Neural progenitor cell (in vitro differentiated cells): ENCODE measurements at regions not wholly inside any gene's neighbourhood (a gene's known extent, or its start where the extent isn't known, plus 50 kb on each side); places are given as distances from the start of the nearest gene placed in this dataset.

Experiments used
- DNase-seq: peaks from one replicate; pipeline ENCODE4 v3.0.0-alpha.2; 2016; ENCODE audit warnings: low spot score
- H2AFZ ChIP-seq: fragments of 200-600 bp; sonication (generic); replicated peaks from 2 replicates; pipeline ENCODE4 v1.6.1; 2016; ENCODE audit warnings: antibody characterized with exemption
- H3F3A ChIP-seq: fragments of 200-600 bp; sonication (generic); 2 replicates; pipeline ENCODE4 v1.6.1; 2016; ENCODE audit warnings: antibody characterized with exemption, low read depth
- H3K27ac ChIP-seq: fragments of 200-600 bp; sonication (generic); 2 replicates; pipeline ENCODE4 v1.5.1; 2016; ENCODE audit warnings: mild to moderate bottlenecking
- H3K27me3 ChIP-seq: fragments of 200-600 bp; sonication (generic); 2 replicates; pipeline ENCODE4 v1.6.1; 2016; ENCODE audit warnings: mild to moderate bottlenecking, moderate library complexity
- H3K36me3 ChIP-seq: fragments of 200-600 bp; sonication (generic); 2 replicates; pipeline ENCODE4 v1.5.1; 2016
- H3K4me1 ChIP-seq: fragments of 200-600 bp; sonication (generic); 2 replicates; pipeline ENCODE4 v1.6.1; 2016; ENCODE audit warnings: mixed run types
- H3K4me2 ChIP-seq: fragments of 200-600 bp; sonication (generic); 2 replicates; pipeline ENCODE4 v1.6.1; 2016
- H3K4me3 ChIP-seq: fragments of 200-600 bp; sonication (generic); 2 replicates; pipeline ENCODE4 v1.5.1; 2016
- H3K79me2 ChIP-seq: fragments of 200-600 bp; sonication (generic); 2 replicates; pipeline ENCODE4 v1.6.1; 2016; ENCODE audit warnings: low read depth
- H3K9ac ChIP-seq: fragments of 200-600 bp; sonication (generic); 2 replicates; pipeline ENCODE4 v1.6.1; 2016
- H3K9me3 ChIP-seq: fragments of 200-600 bp; sonication (generic); 2 replicates; pipeline ENCODE4 v1.5.1; 2016; ENCODE audit warnings: low read depth
- H4K20me1 ChIP-seq: fragments of 200-600 bp; sonication (generic); 2 replicates; pipeline ENCODE4 v1.6.1; 2016; ENCODE audit warnings: low read depth
- H3K27ac Mint-ChIP-seq: 3 replicates; pipeline ENCODE4 v1.8.0; 2021; ENCODE audit warnings: mixed read lengths
- H3K27me3 Mint-ChIP-seq: 2 replicates; pipeline ENCODE4 v1.8.0; 2022; ENCODE audit warnings: low read depth, mild to moderate bottlenecking, inconsistent platforms, moderate library complexity, mixed read lengths; ENCODE audit not compliant: insufficient read depth
- H3K36me3 Mint-ChIP-seq: 3 replicates; pipeline ENCODE4 v1.8.0; 2021; ENCODE audit warnings: mixed read lengths
- H3K4me1 Mint-ChIP-seq: 3 replicates; pipeline ENCODE4 v1.8.0; 2021; ENCODE audit warnings: mixed read lengths
- H3K4me3 Mint-ChIP-seq: 3 replicates; pipeline ENCODE4 v1.8.0; 2021; ENCODE audit warnings: mild to moderate bottlenecking, moderate library complexity, mixed read lengths
- H3K9me3 Mint-ChIP-seq: 3 replicates; pipeline ENCODE4 v1.8.0; 2020; ENCODE audit warnings: mixed read lengths
- CTCF ChIP-seq: fragments of 200-600 bp; sonication (generic); IDR thresholded peaks from 2 replicates; pipeline ENCODE4 v1.5.1; 2017; ENCODE audit warnings: antibody characterized with exemption, mild to moderate bottlenecking
- EZH2 ChIP-seq: fragments of 200-600 bp; sonication (generic); IDR thresholded peaks from 2 replicates; pipeline ENCODE4 v1.6.1; 2017; ENCODE audit warnings: antibody characterized with exemption, mild to moderate bottlenecking, moderate library complexity
- EZH2phosphoT487 ChIP-seq: fragments of 200-600 bp; sonication (generic); IDR thresholded peaks from 2 replicates; pipeline ENCODE4 v1.6.1; 2017; ENCODE audit warnings: antibody characterized with exemption

- no peaks in the 10 kb centered on the region for H3K27me3 ChIP-seq
- no peak for DNase-seq
- H3F3A ChIP-seq, result no peaks in the 10 kb centered on the region
- no peak overlapping the region for H3K4me2 ChIP-seq
- Mint-ChIP-seq H3K27me3 (peaks cover 2% of the 10 kb centered on the region), H3K36me3 (no peaks in the 10 kb centered on the region), H3K4me3 (no peak overlapping the region), H3K9me3 (no peaks in the 10 kb centered on the region), H3K4me1 (no peaks in the 10 kb centered on the region), H3K27ac (no peak overlapping the region)
- H3K27ac ChIP-seq, result no peak overlapping the region
- no peak overlapping the region for H2AFZ ChIP-seq
- no peaks in the 10 kb centered on the region for H3K4me1 ChIP-seq
- H3K79me2 ChIP-seq, result no peaks in the 10 kb centered on the region
- H3K4me3 ChIP-seq, result no peak overlapping the region
- H3K36me3 ChIP-seq, result no peaks in the 10 kb centered on the region
- H3K9me3 ChIP-seq, result no peaks in the 10 kb centered on the region
- TF ChIP-seq CTCF, result no peak
- no peaks in the 10 kb centered on the region for H4K20me1 ChIP-seq
- H3K9ac ChIP-seq, result no peak overlapping the region
Measured at GRCh38 chr11:37497326-37497725, 899.3 kb upstream of the RAG2 start.

- no peak overlapping the region for H3K4me2 ChIP-seq
- H3F3A ChIP-seq, result no peaks in the 10 kb centered on the region
- no peaks in the 10 kb centered on the region for H4K20me1 ChIP-seq
- Mint-ChIP-seq H3K27me3 (peaks cover 2% of the 10 kb centered on the region), H3K4me1 (no peaks in the 10 kb centered on the region), H3K4me3 (no peak overlapping the region), H3K36me3 (no peaks in the 10 kb centered on the region), H3K27ac (no peak overlapping the region), H3K9me3 (no peaks in the 10 kb centered on the region)
- H3K36me3 ChIP-seq, result no peaks in the 10 kb centered on the region
- no peak overlapping the region for H3K27ac ChIP-seq
- H2AFZ ChIP-seq, result no peak overlapping the region
- H3K9me3 ChIP-seq, result no peaks in the 10 kb centered on the region
- no peak for DNase-seq
- H3K79me2 ChIP-seq, result no peaks in the 10 kb centered on the region
- H3K4me1 ChIP-seq, result no peaks in the 10 kb centered on the region
- H3K9ac ChIP-seq, result no peak overlapping the region
- no peaks in the 10 kb centered on the region for H3K27me3 ChIP-seq
- no peak overlapping the region for H3K4me3 ChIP-seq
- TF ChIP-seq EZH2phosphoT487 (no peak), EZH2 (no peak), CTCF (no peak)
Measured at GRCh38 chr11:37496201-37496600, 898.2 kb upstream of the RAG2 start.

DNA sequence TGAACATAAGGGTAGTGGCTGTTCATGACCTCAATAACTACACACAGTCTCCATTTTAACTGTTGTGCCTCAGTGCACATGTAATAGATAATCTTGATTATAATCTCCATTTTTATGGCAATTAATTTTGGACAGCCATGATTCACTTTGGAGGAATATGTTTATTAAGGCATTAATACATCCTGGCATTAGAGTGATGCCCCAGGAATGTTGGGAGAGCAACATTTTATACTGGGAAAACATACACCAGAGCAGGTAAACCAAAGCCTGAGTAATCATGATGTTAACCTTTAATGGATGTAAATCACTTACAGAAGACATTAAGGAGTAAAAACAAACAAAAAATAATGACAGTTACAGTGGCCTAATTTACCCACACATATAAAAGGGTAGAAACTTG, 886.3 kb upstream of the RAG2 start:
- H3K4me3 Mint-ChIP-seq, result no peak overlapping the region
- no peak overlapping the region for H3K9ac ChIP-seq
- H3K27me3 Mint-ChIP-seq, result no peaks in the 10 kb centered on the region
- no peaks in the 10 kb centered on the region for H3K27me3 ChIP-seq
- no peaks in the 10 kb centered on the region for H3K9me3 ChIP-seq
- no peaks in the 10 kb centered on the region for H3K36me3 Mint-ChIP-seq
- no peaks in the 10 kb centered on the region for H3K4me1 Mint-ChIP-seq
- H3K4me1 ChIP-seq, result no peaks in the 10 kb centered on the region
- no peak overlapping the region for H3K27ac ChIP-seq
- no peak for DNase-seq
- H4K20me1 ChIP-seq, result no peaks in the 10 kb centered on the region
- H3F3A ChIP-seq, result no peaks in the 10 kb centered on the region
- no peaks in the 10 kb centered on the region for H3K79me2 ChIP-seq
- no peaks in the 10 kb centered on the region for H3K9me3 Mint-ChIP-seq
- TF ChIP-seq EZH2phosphoT487 (no peak), EZH2 (no peak), CTCF (no peak)
- no peak overlapping the region for H3K27ac Mint-ChIP-seq
- H3K36me3 ChIP-seq, result no peaks in the 10 kb centered on the region
- no peak overlapping the region for H2AFZ ChIP-seq
- H3K4me3 ChIP-seq, result no peak overlapping the region
- no peak overlapping the region for H3K4me2 ChIP-seq

GRCh38 chr11:37483761-37484160, 885.7 kb upstream of the RAG2 start:
- Histone ChIP-seq H3F3A (no peaks in the 10 kb centered on the region), H3K9ac (no peak overlapping the region), H3K9me3 (no peaks in the 10 kb centered on the region), H3K4me3 (no peak overlapping the region), H2AFZ (no peak overlapping the region), H3K4me1 (no peaks in the 10 kb centered on the region), H3K27me3 (no peaks in the 10 kb centered on the region), H3K4me2 (no peak overlapping the region), H3K27ac (no peak overlapping the region), H3K36me3 (no peaks in the 10 kb centered on the region), H4K20me1 (no peaks in the 10 kb centered on the region), H3K79me2 (no peaks in the 10 kb centered on the region)
- H3K36me3 Mint-ChIP-seq, result no peaks in the 10 kb centered on the region
- no peaks in the 10 kb centered on the region for H3K27me3 Mint-ChIP-seq
- DNase-seq, result no peak
- no peak for TF ChIP-seq EZH2phosphoT487
- no peak for TF ChIP-seq EZH2
- TF ChIP-seq CTCF, result no peak
- no peak overlapping the region for H3K27ac Mint-ChIP-seq
- no peak overlapping the region for H3K4me3 Mint-ChIP-seq
- no peaks in the 10 kb centered on the region for H3K9me3 Mint-ChIP-seq
- H3K4me1 Mint-ChIP-seq, result no peaks in the 10 kb centered on the region
